ENCODE measurements at regions not wholly inside any gene's neighbourhood (a gene's known extent, or its start where the extent isn't known, plus 50 kb on each side); places are given as distances from the start of the nearest gene placed in this dataset.

- TF ChIP-seq HDAC1 (CRISPR knock-in tag; IDR thresholded peaks at IDR 0.05) (no peak), SALL1 (CRISPR knock-in tag; IDR thresholded peaks at IDR 0.05) (no peak), PHB2 (IDR thresholded peaks at IDR 0.05; ENCODE audit: partially characterized antibody) (no peak), BCLAF1 (IDR thresholded peaks at IDR 0.05) (no peak), ZHX2 (IDR thresholded peaks at IDR 0.05; ENCODE audit: low read depth) (no peak), ZHX2 (CRISPR knock-in tag; IDR thresholded peaks at IDR 0.05; ENCODE audit: borderline replicate concordance) (no peak), ZSCAN5A (CRISPR knock-in tag; IDR thresholded peaks at IDR 0.05; ENCODE audit: borderline replicate concordance) (no peak), ZNF772 (CRISPR knock-in tag; IDR thresholded peaks at IDR 0.05) (no peak), NFIB (CRISPR knock-in tag; IDR thresholded peaks at IDR 0.05; ENCODE audit: borderline replicate concordance) (no peak), ZNF253 (CRISPR knock-in tag; IDR thresholded peaks at IDR 0.05; ENCODE audit: borderline replicate concordance) (no peak)
Observed at GRCh38 chr5:176167800-176168199, 70.4 kb upstream of the SIMC1 start (continued).

Data from HepG2 (cell line).